Naive thymus-derived CD4-positive, alpha-beta T cell (primary cell): ENCODE measurements at regions not wholly inside any gene's neighbourhood (a gene's known extent, or its start where the extent isn't known, plus 50 kb on each side); places are given as distances from the start of the nearest gene placed in this dataset.

Experiments
- ATAC-seq: fragments of 150-1000 bp; cut with Tn5 transposase; 2 replicates; pipeline ENCODE4 v1.10.0; 2021; ENCODE audit warnings: mild to moderate bottlenecking, moderate library complexity
- CTCF ChIA-PET: fragments of 350-600 bp; sonication (Branson Sonifier 250); formaldehyde crosslinking; loops from one replicate; lab custom pipeline; 2021; ENCODE audit warnings: antibody characterized with exemption; lab: Charles Lee
- POLR2A ChIA-PET: fragments of 350-600 bp; sonication (Branson Sonifier 250); formaldehyde crosslinking; loops from one replicate; lab custom pipeline; 2021; ENCODE audit warnings: antibody characterized with exemption, inconsistent platforms; lab: Charles Lee
- DNase-seq, 9 donors: peaks; one replicate each; pipeline versions ENCODE4 v3.0.0 to v3.0.0-alpha.2; 2020 to 2022; ENCODE audit warnings: mixed read lengths in 1 of 9
- H3K27ac ChIP-seq: one replicate; pipeline ENCODE4 v1.7.0; 2013; ENCODE audit warnings: mild to moderate bottlenecking, low read depth, low read length, moderate library complexity
- H3K27me3 ChIP-seq, 2 donors: one replicate each; pipeline ENCODE4 v1.7.0; 2013; ENCODE audit warnings: low read length in 2 of 2, mild to moderate bottlenecking in 2 of 2, moderate library complexity in 2 of 2; ENCODE audit not compliant: control insufficient read depth in 2 of 2, insufficient read depth in 2 of 2
- H3K36me3 ChIP-seq, 3 experiments: 1 replicate in 2 of 3; 2 replicates in 1 of 3; pipeline ENCODE4 v1.7.0; 2013; ENCODE audit warnings: low read length in 3 of 3, mild to moderate bottlenecking in 3 of 3, moderate library complexity in 1 of 3; ENCODE audit not compliant: insufficient read depth in 3 of 3, control insufficient read depth in 2 of 3
- H3K4me1 ChIP-seq, 2 donors: one replicate each; pipeline ENCODE4 v1.7.0; 2013; ENCODE audit warnings: low read length in 2 of 2, mild to moderate bottlenecking in 2 of 2, moderate library complexity in 1 of 2; ENCODE audit not compliant: control insufficient read depth in 2 of 2, insufficient read depth in 2 of 2
- H3K4me3 ChIP-seq: 2 replicates; pipeline ENCODE4 v1.7.0; 2013; ENCODE audit warnings: mild to moderate bottlenecking, low read length
- H3K9me3 ChIP-seq, 3 experiments: 1 replicate in 2 of 3; 2 replicates in 1 of 3; pipeline ENCODE4 v1.7.0; 2013; ENCODE audit warnings: low read length in 3 of 3; ENCODE audit not compliant: control insufficient read depth in 2 of 3
- H3K27ac Mint-ChIP-seq, 9 donors: one replicate each; pipeline ENCODE4 v1.8.0; 2020 to 2022; ENCODE audit warnings: mixed read lengths in 9 of 9, mild to moderate bottlenecking in 8 of 9, moderate library complexity in 5 of 9, inconsistent platforms in 2 of 9
- H3K27me3 Mint-ChIP-seq, 5 donors: one replicate each; pipeline ENCODE4 v1.8.0; 2021 to 2022; ENCODE audit warnings: mixed read lengths in 5 of 5, mild to moderate bottlenecking in 1 of 5
- H3K36me3 Mint-ChIP-seq, 5 donors: one replicate each; pipeline ENCODE4 v1.8.0; 2020 to 2022; ENCODE audit warnings: mixed read lengths in 5 of 5, mild to moderate bottlenecking in 3 of 5, inconsistent platforms in 1 of 5
- H3K4me1 Mint-ChIP-seq, 7 donors: one replicate each; pipeline ENCODE4 v1.8.0; 2020 to 2022; ENCODE audit warnings: mixed read lengths in 7 of 7, mild to moderate bottlenecking in 3 of 7, inconsistent platforms in 1 of 7
- H3K4me3 Mint-ChIP-seq, 10 donors: one replicate each; pipeline ENCODE4 v1.8.0; 2020 to 2022; ENCODE audit warnings: mild to moderate bottlenecking in 10 of 10, mixed read lengths in 10 of 10, moderate library complexity in 6 of 10, inconsistent platforms in 2 of 10
- H3K9me3 Mint-ChIP-seq, 11 donors: one replicate each; pipeline ENCODE4 v1.8.0; 2020 to 2022; ENCODE audit warnings: mixed read lengths in 11 of 11, mild to moderate bottlenecking in 4 of 11, inconsistent platforms in 1 of 11, moderate library complexity in 1 of 11
- intact Hi-C, 2 donors: fragments of 100-400 bp; cut with micrococcal nuclease; formaldehyde crosslinking; loops; one replicate each; pipeline ENCODE4 v1.15.1; 2023

GRCh38 chr3:101099791-101100190 is 106.6 kb upstream of the ABI3BP start:
- H3K4me3 ChIP-seq, result no peak overlapping the region
- no peaks in the 10 kb centered on the region for H3K4me1 ChIP-seq
- no peaks in the 10 kb centered on the region for H3K36me3 ChIP-seq
- CTCF ChIA-PET, result no interaction called here
- DNase-seq (no peak), ATAC-seq (no peak)
- no peaks in the 10 kb centered on the region for H3K4me1 Mint-ChIP-seq
- peaks cover 0 to 4% of the 10 kb centered on the region in 2 donors for H3K27me3 ChIP-seq
- no peak overlapping the region for H3K4me3 Mint-ChIP-seq
- intact Hi-C loops, result no loop called here
- H3K27ac ChIP-seq, result no peak overlapping the region
- no peaks in the 10 kb centered on the region for H3K9me3 Mint-ChIP-seq
- H3K27me3 Mint-ChIP-seq, result peaks cover 3 to 32% (median 20%) of the 10 kb centered on the region in 5 donors
- no peaks in the 10 kb centered on the region for H3K9me3 ChIP-seq
- no peaks in the 10 kb centered on the region for H3K36me3 Mint-ChIP-seq
- no peak overlapping the region for H3K27ac Mint-ChIP-seq
- POLR2A ChIA-PET, result no interaction called here

- ChIA-PET POLR2A (no interaction called here), CTCF (interaction anchor here (0.6 kb wide), 1 partner anchor 378 kb away, joined by 6 read pairs; no protein-coding TSS in a partner anchor)
- H3K27me3 Mint-ChIP-seq, result peaks cover 0 to 18% (median 15%) of the 10 kb centered on the region in 5 donors
- no peak for DNase-seq
- Histone ChIP-seq H3K27ac (no peak overlapping the region), H3K27me3 (no peaks in the 10 kb centered on the region), H3K36me3 (no peaks in the 10 kb centered on the region), H3K4me1 (no peaks in the 10 kb centered on the region), H3K4me3 (no peak overlapping the region), H3K9me3 (no peaks in the 10 kb centered on the region)
- H3K36me3 Mint-ChIP-seq, result no peaks in the 10 kb centered on the region
- no peak for ATAC-seq
- H3K4me1 Mint-ChIP-seq, result no peaks in the 10 kb centered on the region
- H3K27ac Mint-ChIP-seq, result no peak overlapping the region
- no peak overlapping the region for H3K4me3 Mint-ChIP-seq
- intact Hi-C loops, result no loop called here
- H3K9me3 Mint-ChIP-seq, result no peaks in the 10 kb centered on the region
These were observed 103.2 kb upstream of the ABI3BP start for GRCh38 chr3:101096444-101096843.

GRCh38 chr3:101095693-101096430 is 102.6 kb upstream of the ABI3BP start:
- H3K9me3 Mint-ChIP-seq, result no peaks in the 10 kb centered on the region
- H3K4me3 ChIP-seq, result no peak overlapping the region
- intact Hi-C loops, result no loop called here
- no peak for DNase-seq
- H3K27me3 Mint-ChIP-seq, result peaks cover 0 to 18% (median 15%) of the 10 kb centered on the region in 5 donors
- ChIA-PET POLR2A (no interaction called here), CTCF (interaction anchor here (0.6 kb wide), 1 partner anchor 378 kb away, joined by 6 read pairs; no protein-coding TSS in a partner anchor)
- no peaks in the 10 kb centered on the region for H3K36me3 Mint-ChIP-seq
- no peak overlapping the region for H3K4me3 Mint-ChIP-seq
- no peaks in the 10 kb centered on the region for H3K9me3 ChIP-seq
- H3K27me3 ChIP-seq, result no peaks in the 10 kb centered on the region
- no peaks in the 10 kb centered on the region for H3K36me3 ChIP-seq
- no peak overlapping the region for H3K27ac Mint-ChIP-seq
- H3K4me1 ChIP-seq, result no peaks in the 10 kb centered on the region
- no peaks in the 10 kb centered on the region for H3K4me1 Mint-ChIP-seq
- no peak for ATAC-seq
- no peak overlapping the region for H3K27ac ChIP-seq

- Histone ChIP-seq H3K4me1 (no peaks in the 10 kb centered on the region), H3K9me3 (no peaks in the 10 kb centered on the region), H3K4me3 (no peak overlapping the region), H3K27ac (no peak overlapping the region), H3K27me3 (no peaks in the 10 kb centered on the region), H3K36me3 (no peaks in the 10 kb centered on the region)
- H3K4me3 Mint-ChIP-seq, result no peak overlapping the region
- intact Hi-C loops, result no loop called here
- POLR2A ChIA-PET, result no interaction called here
- no peaks in the 10 kb centered on the region for H3K36me3 Mint-ChIP-seq
- CTCF ChIA-PET, result no interaction called here
- ATAC-seq (no peak), DNase-seq (no peak)
- H3K9me3 Mint-ChIP-seq, result no peaks in the 10 kb centered on the region
- H3K27me3 Mint-ChIP-seq, result peaks cover 6 to 21% (median 11%) of the 10 kb centered on the region in 5 donors
- H3K4me1 Mint-ChIP-seq, result no peaks in the 10 kb centered on the region
- no peak overlapping the region for H3K27ac Mint-ChIP-seq
These were observed 98.3 kb upstream of the ABI3BP start for GRCh38 chr3:101091489-101091888.

- Histone ChIP-seq H3K4me3 (no peak overlapping the region), H3K27ac (no peak overlapping the region), H3K27me3 (no peaks in the 10 kb centered on the region), H3K4me1 (no peaks in the 10 kb centered on the region), H3K9me3 (no peaks in the 10 kb centered on the region), H3K36me3 (no peaks in the 10 kb centered on the region)
- Mint-ChIP-seq H3K9me3 (peaks cover 0 to 1% (median 0%) of the 10 kb centered on the region in 11 donors), H3K27me3 (peaks cover 6 to 22% (median 14%) of the 10 kb centered on the region in 5 donors), H3K36me3 (no peaks in the 10 kb centered on the region), H3K4me3 (no peak overlapping the region), H3K27ac (no peak overlapping the region), H3K4me1 (no peaks in the 10 kb centered on the region)
- intact Hi-C loops, result no loop called here
- no peak for ATAC-seq
- ChIA-PET CTCF (no interaction called here), POLR2A (no interaction called here)
- no peak for DNase-seq
These were observed 92.5 kb upstream of the ABI3BP start for GRCh38 chr3:101085752-101086151.

GRCh38 chr3:101084404-101084803 is 91.2 kb upstream of the ABI3BP start:
- Histone ChIP-seq H3K27me3 (no peaks in the 10 kb centered on the region), H3K27ac (no peak overlapping the region), H3K4me1 (no peaks in the 10 kb centered on the region), H3K4me3 (no peak overlapping the region), H3K36me3 (no peaks in the 10 kb centered on the region), H3K9me3 (no peaks in the 10 kb centered on the region)
- Mint-ChIP-seq H3K36me3 (no peaks in the 10 kb centered on the region), H3K9me3 (peaks cover 0 to 1% (median 0%) of the 10 kb centered on the region in 11 donors), H3K27me3 (peaks cover 6 to 20% (median 9%) of the 10 kb centered on the region in 5 donors), H3K27ac (no peak overlapping the region), H3K4me1 (no peaks in the 10 kb centered on the region), H3K4me3 (no peak overlapping the region)
- POLR2A ChIA-PET, result no interaction called here
- DNase-seq (no peak), ATAC-seq (no peak)
- intact Hi-C loops, result no loop called here
- CTCF ChIA-PET, result no interaction called here

GRCh38 chr3:101081999-101082398 is 88.8 kb upstream of the ABI3BP start:
- intact Hi-C loops, result no loop called here
- Histone ChIP-seq H3K27me3 (no peaks in the 10 kb centered on the region), H3K36me3 (no peaks in the 10 kb centered on the region), H3K4me3 (no peak overlapping the region), H3K27ac (no peak overlapping the region), H3K4me1 (no peaks in the 10 kb centered on the region), H3K9me3 (no peaks in the 10 kb centered on the region)
- Mint-ChIP-seq H3K4me3 (no peak overlapping the region), H3K9me3 (peaks cover 0 to 2% (median 0%) of the 10 kb centered on the region in 11 donors), H3K27ac (no peak overlapping the region), H3K36me3 (no peaks in the 10 kb centered on the region), H3K27me3 (peaks cover 0 to 16% (median 3%) of the 10 kb centered on the region in 5 donors), H3K4me1 (no peaks in the 10 kb centered on the region)
- no peak for DNase-seq
- CTCF ChIA-PET, result no interaction called here
- POLR2A ChIA-PET, result no interaction called here
- ATAC-seq, result no peak
